SJCRH30 (cell line): ENCODE measurements at regions not wholly inside any gene's neighbourhood (a gene's known extent, or its start where the extent isn't known, plus 50 kb on each side); places are given as distances from the start of the nearest gene placed in this dataset.
A peak's percentile ranks its signal among the peaks of the same experiment; 100 is the strongest.

Experiments used
- DNase-seq, 2 experiments: peaks; one replicate each; pipeline ENCODE4 v3.0.0-alpha.2; 2015 to 2020
- H3K27ac ChIP-seq: fragments of 250-450 bp; sonication (Bioruptor Pico); 2 replicates; pipeline ENCODE4 v1.5.1; 2020; ENCODE audit warnings: mild to moderate bottlenecking, moderate library complexity
- H3K27me3 ChIP-seq: fragments of 250-450 bp; sonication (Bioruptor Pico); 2 replicates; pipeline ENCODE4 v1.5.1; 2020; ENCODE audit warnings: mild to moderate bottlenecking, moderate library complexity
- H3K36me3 ChIP-seq: fragments of 250-450 bp; sonication (Bioruptor Pico); 2 replicates; pipeline ENCODE4 v1.5.1; 2020; ENCODE audit warnings: mild to moderate bottlenecking, moderate library complexity
- H3K4me1 ChIP-seq: fragments of 250-450 bp; sonication (Bioruptor Pico); 2 replicates; pipeline ENCODE4 v1.5.1; 2020; ENCODE audit warnings: mild to moderate bottlenecking, moderate library complexity
- H3K4me3 ChIP-seq: fragments of 250-450 bp; sonication (Bioruptor Pico); 2 replicates; pipeline ENCODE4 v1.5.1; 2020; ENCODE audit warnings: mild to moderate bottlenecking, moderate library complexity
- H3K9me3 ChIP-seq: fragments of 250-450 bp; sonication (Bioruptor Pico); replicated peaks from 2 replicates; pipeline ENCODE4 v1.5.1; 2020; ENCODE audit warnings: mild to moderate bottlenecking, moderate library complexity

DNA sequence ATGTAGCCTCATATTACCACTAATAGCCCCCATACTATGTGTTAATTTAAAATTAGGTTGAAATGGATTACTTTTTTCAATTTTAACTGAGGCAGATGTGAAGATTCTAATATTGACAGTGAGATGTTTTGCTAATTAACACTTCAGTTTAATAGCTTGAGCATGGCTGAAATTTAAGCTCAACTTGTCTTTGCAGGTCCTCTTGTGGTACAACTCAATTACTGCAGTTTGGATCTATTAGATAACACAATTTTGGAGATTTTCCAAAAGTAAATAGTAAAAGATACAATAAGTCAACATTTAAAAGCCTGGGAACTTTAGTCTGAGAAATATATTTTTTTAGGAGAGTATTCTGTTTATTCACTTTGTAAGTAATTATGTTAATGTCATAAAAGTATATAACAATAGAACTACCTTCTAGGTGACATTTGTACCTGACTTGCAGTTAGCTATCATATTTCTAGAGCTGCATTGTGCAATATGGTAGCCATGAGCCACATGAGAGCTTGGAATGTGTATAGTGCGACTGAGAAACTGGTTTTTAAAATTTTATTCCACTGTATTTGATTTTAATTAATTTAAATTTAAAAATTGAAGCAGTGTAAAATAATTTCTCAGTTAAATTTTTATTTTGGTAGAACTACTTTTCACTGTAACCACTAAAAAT is 73.1 kb upstream of the FMR1 start:
- Histone ChIP-seq H3K4me1 (no peaks in the 10 kb centered on the region), H3K27ac (no peak overlapping the region), H3K36me3 (no peaks in the 10 kb centered on the region), H3K27me3 (no peaks in the 10 kb centered on the region), H3K9me3 (no peaks in the 10 kb centered on the region), H3K4me3 (no peak overlapping the region)
- peak in 1 of 2 experiments; percentile 21 for DNase-seq

DNA sequence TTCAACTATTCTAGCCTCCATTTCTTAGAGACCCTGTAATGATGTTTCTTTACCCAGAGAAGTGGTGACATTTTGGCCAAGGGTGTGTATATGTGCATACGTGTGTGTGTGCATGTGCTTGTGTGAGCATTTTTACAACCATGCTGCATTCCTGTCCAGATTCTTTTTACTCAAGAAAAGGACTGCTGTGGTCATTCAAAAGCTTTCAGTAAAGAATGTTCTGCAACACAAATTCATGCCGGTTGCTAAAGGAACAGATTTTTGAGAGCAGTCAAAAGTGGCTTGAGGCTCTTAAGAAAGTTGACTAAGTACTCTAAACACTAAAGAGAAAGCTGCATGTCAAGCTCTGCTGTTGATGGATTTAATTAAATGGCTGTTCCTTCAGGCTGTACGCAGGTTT is 65.0 kb upstream of the FMR1 start:
- Histone ChIP-seq H3K27ac (no peak overlapping the region), H3K27me3 (no peaks in the 10 kb centered on the region), H3K36me3 (no peaks in the 10 kb centered on the region), H3K9me3 (no peaks in the 10 kb centered on the region), H3K4me1 (peaks cover 13% of the 10 kb centered on the region), H3K4me3 (no peak overlapping the region)
- DNase-seq, result no peak

DNA sequence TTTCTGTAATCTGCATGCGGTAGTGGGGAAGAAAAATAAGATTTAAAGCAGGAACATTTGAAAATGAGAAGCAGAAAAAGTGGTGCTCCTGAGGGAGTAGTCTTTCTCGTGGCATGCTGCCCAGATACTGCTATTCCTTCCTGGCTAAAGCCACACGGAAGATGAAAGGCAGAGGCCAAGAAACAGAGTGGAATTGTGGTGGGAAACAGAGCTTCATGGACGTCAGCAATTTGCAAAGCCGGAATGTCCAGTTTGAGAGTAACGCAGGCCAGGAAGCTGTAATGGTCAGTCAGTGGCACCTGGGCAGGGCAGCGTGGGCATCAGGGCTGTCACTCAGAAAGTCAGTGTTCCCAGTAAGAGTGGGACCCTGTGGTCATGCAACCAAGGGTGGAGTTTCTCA is 63.7 kb upstream of the FMR1 start:
- Histone ChIP-seq H3K27ac (no peak overlapping the region), H3K4me1 (peaks cover 18% of the 10 kb centered on the region), H3K36me3 (no peaks in the 10 kb centered on the region), H3K4me3 (no peak overlapping the region), H3K27me3 (no peaks in the 10 kb centered on the region), H3K9me3 (no peaks in the 10 kb centered on the region)
- DNase-seq, result peak; percentile 3 to 31

DNA sequence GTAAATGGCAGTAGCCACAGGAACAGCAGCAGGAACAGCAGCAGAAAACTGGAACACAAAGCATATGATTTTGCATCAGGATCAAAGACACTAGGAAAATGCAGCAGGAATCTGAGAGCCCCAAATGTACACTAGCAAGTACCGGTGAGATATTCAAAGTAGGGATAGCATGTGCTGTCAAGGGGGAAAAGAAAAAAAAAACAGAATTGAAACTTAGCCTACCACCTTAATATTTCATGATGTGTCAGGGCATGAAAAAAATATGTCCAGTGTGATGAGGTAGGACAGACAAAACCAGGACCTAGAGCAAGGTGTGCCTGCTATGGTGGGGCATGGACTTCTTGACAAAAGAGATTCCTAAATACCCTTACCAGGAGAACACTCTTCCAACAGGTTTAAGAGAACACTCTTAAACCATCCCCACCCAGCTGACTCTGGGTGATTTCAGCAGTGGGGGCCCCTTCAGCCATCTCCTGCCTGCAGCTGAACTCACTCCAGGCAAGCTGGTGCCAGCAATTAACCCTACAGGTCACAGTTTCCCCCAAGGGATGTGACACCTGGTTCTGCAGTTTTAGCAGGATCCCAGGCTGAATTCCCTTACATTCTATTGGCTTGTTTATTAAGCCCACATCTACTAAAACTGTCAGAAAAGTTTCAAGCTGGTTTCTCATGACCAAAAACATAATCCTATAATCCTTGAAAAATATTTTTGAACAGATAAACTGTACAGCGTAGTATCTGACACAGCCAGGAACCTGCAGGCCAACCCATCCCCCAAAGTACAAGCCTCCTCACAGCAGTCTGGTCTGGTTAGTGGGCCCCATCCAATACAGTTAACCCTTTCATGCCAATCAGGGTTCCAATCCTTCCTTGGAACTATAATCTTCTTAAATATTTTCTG is 62.9 kb upstream of the FMR1 start:
- DNase-seq, result peak; percentile 71 to 78
- no peaks in the 10 kb centered on the region for H3K36me3 ChIP-seq
- no peaks in the 10 kb centered on the region for H3K27me3 ChIP-seq

DNA sequence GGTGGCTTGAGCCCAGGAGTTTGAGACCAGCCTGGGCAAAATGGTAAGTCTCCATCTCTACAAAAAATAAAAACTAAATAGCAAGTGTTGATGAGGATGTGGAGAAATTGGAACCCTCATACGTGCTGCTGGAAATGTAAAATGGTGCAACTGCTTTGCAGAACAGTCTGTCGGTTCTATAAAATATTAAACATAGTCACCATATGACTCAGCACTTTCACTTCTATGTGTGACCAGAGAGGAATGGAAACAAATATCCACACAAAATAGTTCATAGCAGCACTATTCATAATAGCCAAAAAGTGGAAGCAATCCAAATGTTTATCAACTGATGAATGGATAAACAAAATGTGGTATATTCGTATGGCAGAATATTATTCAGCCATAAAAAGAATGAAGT is 60.8 kb upstream of the FMR1 start:
- Histone ChIP-seq H3K27me3 (no peaks in the 10 kb centered on the region), H3K9me3 (no peaks in the 10 kb centered on the region)
- no peak for DNase-seq

More for the DNA sequence above, 62.9 kb upstream of the FMR1 start:
- no peak overlapping the region for H3K27ac ChIP-seq
- H3K4me3 ChIP-seq, result no peak overlapping the region
- H3K9me3 ChIP-seq, result no peaks in the 10 kb centered on the region
- peaks cover 18% of the 10 kb centered on the region for H3K4me1 ChIP-seq

DNA sequence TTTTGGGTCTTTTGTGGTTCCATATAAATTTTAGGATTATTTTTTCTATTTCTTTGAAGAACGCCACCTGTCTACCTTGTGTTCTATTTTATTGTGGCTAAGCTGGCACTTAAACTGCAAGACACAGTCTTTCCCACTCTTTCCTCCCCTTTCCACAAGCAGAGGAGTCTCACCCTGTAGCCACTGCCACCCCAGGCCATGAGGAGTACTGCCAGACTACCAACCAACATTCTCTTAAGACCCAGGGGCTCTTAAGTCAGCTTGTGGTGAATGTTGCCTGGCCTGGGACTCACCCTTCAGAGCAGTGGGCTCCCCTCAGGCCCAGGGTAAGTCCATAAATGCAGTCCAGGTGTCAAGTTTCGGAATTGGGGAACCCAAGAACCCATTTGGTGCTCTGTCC is 58.0 kb upstream of the FMR1 start:
- DNase-seq, result peak in 1 of 2 experiments; percentile 11
- H3K27ac ChIP-seq, result no peak overlapping the region
- H3K4me1 ChIP-seq, result peaks cover 12% of the 10 kb centered on the region

More for the DNA sequence above, 60.8 kb upstream of the FMR1 start:
- Histone ChIP-seq H3K4me1 (peaks cover 18% of the 10 kb centered on the region), H3K4me3 (no peak overlapping the region), H3K36me3 (no peaks in the 10 kb centered on the region), H3K27ac (no peak overlapping the region)

DNA sequence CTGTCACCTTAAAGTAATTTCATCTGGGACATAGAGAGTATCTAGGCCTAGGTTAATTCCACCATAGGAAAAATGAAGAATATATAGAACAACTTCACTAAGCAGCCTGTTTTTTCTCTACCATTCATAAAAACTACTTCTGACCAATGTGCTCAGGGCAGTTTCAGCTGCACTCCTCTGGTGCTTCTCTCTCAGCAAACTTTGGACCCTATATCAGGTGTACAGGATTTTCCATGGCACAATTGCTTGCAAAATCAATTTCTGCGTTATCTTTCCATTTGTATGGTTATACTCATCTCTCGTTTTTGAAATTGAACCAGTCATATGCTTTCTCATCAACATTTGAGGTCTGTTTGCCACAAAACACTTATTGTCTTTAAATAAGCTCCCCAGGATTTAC is 52.1 kb upstream of the FMR1 start:
- Histone ChIP-seq H3K9me3 (no peaks in the 10 kb centered on the region), H3K27me3 (no peaks in the 10 kb centered on the region), H3K27ac (no peak overlapping the region), H3K4me3 (no peak overlapping the region), H3K4me1 (no peaks in the 10 kb centered on the region), H3K36me3 (no peaks in the 10 kb centered on the region)
- DNase-seq, result no peak

More for the DNA sequence above, 58.0 kb upstream of the FMR1 start:
- Histone ChIP-seq H3K36me3 (no peaks in the 10 kb centered on the region), H3K27me3 (no peaks in the 10 kb centered on the region), H3K9me3 (no peaks in the 10 kb centered on the region), H3K4me3 (no peak overlapping the region)
